ENCODE measurements at regions not wholly inside any gene's neighbourhood (a gene's known extent, or its start where the extent isn't known, plus 50 kb on each side); places are given as distances from the start of the nearest gene placed in this dataset.

GRCh38 chr11:13104619-13105236, 95.6 kb downstream of the RASSF10 start:
- TF ChIP-seq EZH2 (IDR thresholded peaks at IDR 0.05; ENCODE audit: low read length, unreplicated experiment) (no peak), CTCF (conservative IDR thresholded peaks at IDR 0.05; ENCODE audit: low read depth, low read length) (no peak)

Data from PC-3 (cell line).